ENCODE measurements at regions not wholly inside any gene's neighbourhood (a gene's known extent, or its start where the extent isn't known, plus 50 kb on each side); places are given as distances from the start of the nearest gene placed in this dataset.
A peak's percentile ranks its signal among the peaks of the same experiment; 100 is the strongest.
"Not testable (repeated sequence)": the region's sequence is repeated elsewhere in the genome, so short reads cannot be mapped to it uniquely, and the experiment has no call there.

GRCh38 chr11:97922933-97923332 is 1097.8 kb upstream of the CNTN5 start:
- not testable (repeated sequence) for DNase-seq

- DNase-seq = no peak
Observed at GRCh38 chr11:97934572-97935208, 1086.1 kb upstream of the CNTN5 start.

GRCh38 chr11:97937501-97937900 is 1083.2 kb upstream of the CNTN5 start:
- DNase-seq = no peak

DNA sequence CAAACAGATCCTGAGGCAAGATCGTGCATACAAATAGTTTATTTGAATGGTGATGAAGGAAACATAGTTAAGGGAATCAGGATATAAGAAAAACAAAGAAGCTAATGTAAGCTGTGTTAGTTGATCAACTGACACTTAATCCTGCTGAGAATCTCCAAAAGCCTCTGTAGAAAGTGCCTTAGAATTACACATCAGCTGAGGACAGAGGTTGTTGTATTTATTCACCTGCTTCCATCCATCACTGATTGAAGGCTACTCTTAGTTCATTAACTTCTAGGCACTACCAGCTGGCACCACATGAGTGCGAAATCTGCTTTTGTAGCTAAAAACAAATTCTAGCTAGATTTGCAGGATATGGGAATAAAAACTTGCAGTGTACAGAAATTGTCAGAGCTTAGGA is 1082.0 kb upstream of the CNTN5 start:
- no peak for DNase-seq

GRCh38 chr11:97943493-97943892 is 1077.3 kb upstream of the CNTN5 start:
- DNase-seq = no peak

DNA sequence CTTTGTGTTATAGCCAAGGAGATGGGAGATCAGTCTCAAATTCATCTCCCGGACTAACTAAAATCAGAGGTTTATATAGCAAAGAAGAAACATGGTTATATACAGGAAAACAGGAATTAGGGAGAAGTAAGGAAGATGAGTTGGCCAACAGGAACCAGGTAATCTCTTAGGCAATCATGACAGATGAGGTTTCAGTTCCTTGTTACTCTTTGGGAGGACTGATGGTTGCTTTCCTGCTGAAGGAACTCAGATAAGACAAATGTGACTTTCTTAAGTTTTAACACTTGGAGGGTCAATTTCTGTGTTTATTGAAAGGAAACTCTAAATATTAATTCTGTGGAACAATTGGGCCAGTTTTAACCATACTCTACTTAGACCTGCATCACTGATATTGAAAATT is 1072.0 kb upstream of the CNTN5 start:
- no peak for DNase-seq

DNA sequence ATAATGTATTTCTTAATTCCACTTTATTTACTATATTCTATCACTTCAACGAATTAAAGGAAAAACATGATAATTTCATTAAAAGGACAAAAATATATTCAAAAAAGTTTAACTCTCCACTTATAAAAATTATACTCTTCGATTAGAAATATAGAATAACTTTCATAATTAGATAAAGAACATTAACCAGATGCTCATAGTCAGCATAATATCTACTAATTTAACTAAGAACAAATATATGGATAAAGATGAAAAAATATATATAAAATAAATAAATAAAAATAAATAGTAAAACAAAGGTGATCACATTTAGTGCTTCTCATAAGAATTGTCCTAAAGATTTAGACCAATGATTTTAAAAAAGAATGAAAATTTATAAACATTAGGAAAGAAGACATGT is 1065.2 kb upstream of the CNTN5 start:
- no peak for DNase-seq

- DNase-seq = no peak
Observed at GRCh38 chr11:97956904-97957303, 1063.8 kb upstream of the CNTN5 start.

- DNase-seq = no peak
Observed at GRCh38 chr11:97961431-97961830, 1059.3 kb upstream of the CNTN5 start.

- no peak for DNase-seq
Observed at GRCh38 chr11:97962758-97963157, 1058.0 kb upstream of the CNTN5 start.

- DNase-seq = peak; percentile 95
Observed at GRCh38 chr11:97963528-97964331, 1057.0 kb upstream of the CNTN5 start.

GRCh38 chr11:97964332-97965004 is 1056.3 kb upstream of the CNTN5 start:
- DNase-seq = peak; percentile 84

DNA sequence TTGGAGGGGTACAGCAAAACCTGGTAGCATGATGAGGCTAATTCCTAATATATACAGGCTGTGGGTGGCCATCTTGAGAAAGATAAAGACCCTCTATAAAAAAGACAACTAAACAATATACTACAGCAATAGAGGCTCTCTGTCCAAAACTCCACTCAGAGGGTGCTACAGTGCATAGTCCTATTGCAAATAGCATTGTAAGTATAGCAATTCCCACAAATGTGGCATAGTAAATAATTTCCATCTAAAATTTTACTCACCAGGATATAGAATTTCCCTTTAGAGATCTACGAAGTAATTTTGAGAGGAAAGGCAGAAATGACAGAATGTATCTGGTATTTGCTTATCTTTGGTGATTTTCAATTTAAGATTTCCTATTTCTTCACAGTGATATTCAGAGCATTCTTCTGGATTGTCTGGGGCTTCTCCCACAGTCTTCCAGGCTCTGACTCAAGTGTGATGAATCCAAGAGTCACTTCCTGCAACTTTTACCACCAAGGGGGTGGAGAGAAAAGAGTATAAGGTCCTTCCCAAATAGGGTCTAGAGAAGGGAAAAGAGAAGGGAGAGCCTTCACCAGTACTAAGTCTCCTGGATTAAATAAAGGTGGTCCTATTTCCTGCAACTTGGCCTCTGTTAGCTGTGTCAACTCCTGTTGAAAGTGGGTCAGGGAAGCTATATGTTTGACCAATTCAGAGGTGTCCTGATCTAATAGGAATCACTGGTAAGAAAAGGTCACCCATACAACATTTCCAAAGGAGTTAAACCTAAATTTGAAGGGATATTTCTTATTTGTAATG is 1054.7 kb upstream of the CNTN5 start:
- no peak for DNase-seq

DNA sequence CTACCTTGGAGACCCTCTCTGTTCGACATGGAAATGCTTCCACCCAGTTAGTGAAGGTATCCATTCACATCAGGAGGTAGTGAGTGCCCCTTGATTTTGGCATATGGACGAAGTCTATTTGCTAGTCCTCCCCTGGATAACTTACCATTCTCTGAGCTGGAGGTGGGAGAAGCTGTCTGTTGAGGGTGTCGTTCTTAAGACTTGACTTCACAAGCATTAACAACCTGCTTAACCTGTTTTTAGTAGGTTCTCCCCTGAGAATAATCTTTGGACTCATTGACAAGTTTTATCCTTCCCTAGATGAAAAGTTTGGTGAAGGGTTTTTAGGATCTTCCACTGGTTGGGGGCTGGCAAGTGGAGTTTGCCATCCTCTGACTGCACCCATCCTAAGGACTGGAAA is 1053.8 kb upstream of the CNTN5 start:
- no peak for DNase-seq

DNA sequence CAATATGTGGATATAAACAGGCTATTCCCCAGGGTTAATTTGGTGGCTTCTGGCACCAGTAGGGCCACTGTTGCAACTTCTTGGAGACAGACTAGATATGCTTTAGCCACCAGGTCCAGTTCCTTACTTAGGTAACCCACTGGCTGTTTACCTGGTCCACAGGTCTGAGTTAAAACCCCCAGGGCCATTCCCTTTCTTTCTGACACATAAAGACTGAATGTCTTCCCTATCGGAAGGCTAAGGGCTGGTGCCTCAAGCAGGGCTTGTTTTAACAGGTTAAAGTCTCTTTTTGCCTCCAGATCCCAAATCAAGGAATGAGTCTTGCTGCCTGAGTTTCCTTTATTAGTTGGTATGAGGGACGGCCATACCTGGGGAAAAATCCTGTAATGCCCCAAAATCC is 1052.7 kb upstream of the CNTN5 start:
- no peak for DNase-seq

- no peak for DNase-seq
Observed at GRCh38 chr11:97972731-97973130, 1048.0 kb upstream of the CNTN5 start.

GRCh38 chr11:97973352-97973857 is 1047.3 kb upstream of the CNTN5 start:
- no peak for DNase-seq

GRCh38 chr11:97974798-97975498 is 1045.8 kb upstream of the CNTN5 start:
- DNase-seq = no peak

DNA sequence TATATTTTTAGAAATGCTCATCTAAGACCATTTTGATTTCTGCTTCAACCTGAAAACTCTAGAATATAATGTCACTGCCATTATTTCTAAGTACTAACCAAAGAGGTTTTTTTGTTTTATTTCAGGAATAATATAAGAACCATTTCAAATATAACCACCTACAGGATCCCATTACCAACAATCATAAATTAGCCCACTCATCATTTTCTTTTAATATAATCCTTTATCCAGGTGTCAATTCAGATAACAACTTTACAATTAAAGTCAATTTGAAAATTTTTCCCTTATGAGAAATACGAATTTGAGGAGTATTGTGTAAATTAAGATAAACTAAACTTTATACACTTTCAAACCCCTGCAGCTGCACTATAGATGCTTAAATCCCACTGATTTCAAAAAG is 1043.0 kb upstream of the CNTN5 start:
- DNase-seq = no peak

DNA sequence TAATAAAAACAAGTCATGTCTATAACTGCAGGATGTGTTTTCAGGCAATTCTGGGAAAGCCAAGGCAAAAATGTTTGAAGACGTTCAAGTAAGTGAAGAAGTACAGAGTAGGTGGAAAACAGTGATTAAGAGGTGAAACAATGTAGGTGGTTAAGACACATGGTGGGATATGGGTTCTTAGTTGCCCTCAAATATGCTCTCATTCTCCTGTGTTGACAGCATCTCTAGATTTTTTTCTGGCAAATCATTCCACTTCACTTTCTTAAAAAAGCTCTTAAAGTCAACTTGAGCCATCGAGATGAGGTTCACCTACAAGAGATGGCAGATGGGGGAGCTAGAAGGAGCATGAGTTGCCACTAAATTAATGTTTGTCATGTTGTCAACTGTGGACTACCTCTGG is 1041.0 kb upstream of the CNTN5 start:
- DNase-seq = no peak

GRCh38 chr11:97982512-97982911 is 1038.2 kb upstream of the CNTN5 start:
- DNase-seq = no peak

DNA sequence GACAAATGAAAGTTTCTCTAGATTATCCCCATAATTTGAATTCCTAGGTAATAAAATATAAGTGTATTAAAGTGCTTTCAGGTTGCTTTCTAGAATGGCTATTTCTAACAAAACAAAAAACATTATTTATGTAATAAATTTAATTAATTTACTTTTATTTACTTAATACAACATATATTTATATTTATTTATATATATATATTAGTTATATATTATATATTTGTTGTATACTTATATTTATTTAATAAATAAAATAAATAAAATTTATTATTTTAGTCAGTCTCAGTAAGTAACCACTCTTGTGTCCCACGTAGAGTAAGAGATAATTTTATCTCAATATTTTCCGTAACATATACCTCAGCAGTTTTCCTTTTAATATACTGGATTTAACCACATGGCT is 1031.6 kb upstream of the CNTN5 start:
- DNase-seq = no peak

Data from hematopoietic multipotent progenitor cell treated with erythropoietin and hydrocortisone succinate and interleukin-3 and kit ligand, for 6 days (in vitro differentiated cells).